SK-N-SH (cell line): ENCODE measurements at regions not wholly inside any gene's neighbourhood (a gene's known extent, or its start where the extent isn't known, plus 50 kb on each side); places are given as distances from the start of the nearest gene placed in this dataset.

ENCODE experiments used
- CTCF ChIA-PET: fragments of 300-600, 350-600 bp; formaldehyde crosslinking; extraction: SDS; loops from one replicate; lab custom pipeline; 2021; lab: Yijun Ruan, JAX
- POLR2A ChIA-PET: fragments of 350-600 bp; sonication (Branson Sonifier 250); formaldehyde crosslinking; extraction: SDS; loops from one replicate; lab custom pipeline; 2020; ENCODE audit warnings: antibody characterized with exemption, inconsistent platforms; lab: Yijun Ruan, JAX
- DNase-seq: peaks from one replicate; pipeline ENCODE4 v3.0.0; 2012
- H2AFZ ChIP-seq: fragments of 200-600 bp; sonication (generic); 2 replicates; pipeline ENCODE4 v1.8.1; 2016; ENCODE audit warnings: antibody characterized with exemption, mild to moderate bottlenecking, low read depth
- H3F3A ChIP-seq: fragments of 200-600 bp; sonication (generic); replicated peaks from 2 replicates; pipeline ENCODE3; 2016; ENCODE audit warnings: antibody characterized with exemption, mild to moderate bottlenecking; ENCODE audit not compliant: insufficient read depth
- H3K27ac ChIP-seq, 2 experiments: fragments of 200-500 bp in 1 of 2; fragments of 200-600 bp in 1 of 2; sonication (Bioruptor generic) in 1 of 2; sonication (generic), shearing (Covaris generic) in 1 of 2; 2 replicates each; pipeline versions ENCODE4 v1.5.1 to v1.6.1; 2014 to 2016; ENCODE audit warnings: low read depth in 2 of 2, inconsistent platforms in 1 of 2, low read length in 1 of 2, mild to moderate bottlenecking in 1 of 2, mixed read lengths in 1 of 2
- H3K27me3 ChIP-seq: fragments of 200-600 bp; sonication (generic), shearing (Covaris generic); 2 replicates; pipeline ENCODE4 v1.6.1; 2016; ENCODE audit warnings: mixed run types; ENCODE audit not compliant: insufficient read depth
- H3K36me3 ChIP-seq, 2 experiments: fragments of 200-500 bp in 1 of 2; fragments of 200-600 bp in 1 of 2; sonication (Bioruptor generic) in 1 of 2; sonication (generic) in 1 of 2; replicated peaks in 1 of 2; 2 replicates each; pipeline versions ENCODE3 to v1.5.1; 2014 to 2016; ENCODE audit warnings: low read length in 1 of 2, mild to moderate bottlenecking in 1 of 2; ENCODE audit not compliant: insufficient read depth in 2 of 2, control insufficient read depth in 1 of 2
- H3K4me1 ChIP-seq, 2 experiments: fragments of 200-500 bp in 1 of 2; fragments of 200-600 bp in 1 of 2; sonication (Bioruptor generic) in 1 of 2; sonication (generic), shearing (Covaris generic) in 1 of 2; 2 replicates each; pipeline versions ENCODE4 v1.5.1 to v1.6.1; 2014 to 2016; ENCODE audit warnings: low read depth in 1 of 2, low read length in 1 of 2, mixed run types in 1 of 2; ENCODE audit not compliant: insufficient read depth in 2 of 2, control insufficient read depth in 1 of 2
- H3K4me2 ChIP-seq: fragments of 200-600 bp; sonication (generic), shearing (Covaris generic); 2 replicates; pipeline ENCODE4 v1.6.1; 2017; ENCODE audit warnings: mixed run types
- H3K4me3 ChIP-seq, 2 experiments: fragments of 200-500 bp in 1 of 2; fragments of 200-600 bp in 1 of 2; sonication (Bioruptor generic) in 1 of 2; sonication (generic), shearing (Covaris generic) in 1 of 2; 2 replicates each; pipeline versions ENCODE4 v1.5.1 to v1.8.1; 2014 to 2016; ENCODE audit warnings: low read depth in 2 of 2, inconsistent platforms in 1 of 2, low read length in 1 of 2, mild to moderate bottlenecking in 1 of 2, mixed read lengths in 1 of 2, moderate library complexity in 1 of 2
- H3K79me2 ChIP-seq: fragments of 200-600 bp; sonication (generic); 2 replicates; pipeline ENCODE4 v1.8.1; 2017; ENCODE audit warnings: mild to moderate bottlenecking; ENCODE audit not compliant: insufficient read depth
- H3K9ac ChIP-seq: fragments of 200-600 bp; sonication (generic); 2 replicates; pipeline ENCODE4 v1.6.1; 2017; ENCODE audit warnings: mixed run types
- H3K9me2 ChIP-seq: fragments of 200-600 bp; sonication (generic); 2 replicates; pipeline ENCODE4 v1.6.1; 2017; ENCODE audit warnings: mixed run types
- H3K9me3 ChIP-seq: fragments of 200-600 bp; sonication (generic); 2 replicates; pipeline ENCODE4 v1.6.1; 2017; ENCODE audit warnings: mixed run types, mild to moderate bottlenecking, moderate library complexity
- H4K20me1 ChIP-seq: fragments of 200-600 bp; sonication (generic); 2 replicates; pipeline ENCODE4 v1.6.1; 2017; ENCODE audit warnings: mild to moderate bottlenecking, mixed run types; ENCODE audit not compliant: insufficient read depth
- CTCF ChIP-seq: fragments of 200-600 bp; sonication (generic); IDR thresholded peaks from 2 replicates; pipeline ENCODE4 v1.6.1; 2017; ENCODE audit warnings: antibody characterized with exemption, mild to moderate bottlenecking, moderate library complexity
- EP300 ChIP-seq, 2 experiments: IDR thresholded peaks; 2 replicates each; pipeline versions ENCODE4 v1.4.0 to v1.6.1; 2012; ENCODE audit warnings: borderline replicate concordance in 1 of 2, low read depth in 1 of 2, low read length in 1 of 2
- FOXJ3 ChIP-seq: sonication (generic); formaldehyde crosslinking; IDR thresholded peaks from 2 replicates; pipeline ENCODE4 v1.5.1; 2020; ENCODE audit warnings: mild to moderate bottlenecking, missing genetic modification reagents
- FOXM1 ChIP-seq: IDR thresholded peaks from 2 replicates; pipeline ENCODE4 v1.4.0; 2012; ENCODE audit warnings: low read depth, mild to moderate bottlenecking
- GABPA ChIP-seq: IDR thresholded peaks from 2 replicates; pipeline ENCODE4 v1.4.0; 2012; ENCODE audit warnings: low read depth, mild to moderate bottlenecking
- MEF2A ChIP-seq: IDR thresholded peaks from 2 replicates; pipeline ENCODE4 v1.4.0; 2012; ENCODE audit warnings: low read depth, borderline replicate concordance
- RAD21 ChIP-seq: IDR thresholded peaks from 2 replicates; pipeline ENCODE4 v1.6.1; 2012; ENCODE audit warnings: mild to moderate bottlenecking, low read length
- RCOR1 ChIP-seq: fragments of 150-350 bp; IDR thresholded peaks from 2 replicates; pipeline ENCODE4 v1.6.1; 2017; ENCODE audit warnings: antibody characterized with exemption, low read length
- REST ChIP-seq: IDR thresholded peaks from 2 replicates; pipeline ENCODE4 v1.6.1; 2012; ENCODE audit warnings: mild to moderate bottlenecking, low read depth, low read length, moderate library complexity
- RXRA ChIP-seq: IDR thresholded peaks from 2 replicates; pipeline ENCODE4 v1.4.0; 2012; ENCODE audit warnings: low read depth, mild to moderate bottlenecking, borderline replicate concordance
- SIN3A ChIP-seq: IDR thresholded peaks from 2 replicates; pipeline ENCODE4 v1.6.1; 2012; ENCODE audit warnings: low read depth, mild to moderate bottlenecking, low read length, moderate library complexity, borderline replicate concordance
- SMC3 ChIP-seq: IDR thresholded peaks from 2 replicates; pipeline ENCODE4 v1.6.1; 2012; ENCODE audit warnings: low read depth, low read length, improper control_type of control experiment
- YY1 ChIP-seq: IDR thresholded peaks from 2 replicates; pipeline ENCODE4 v1.4.0; 2012; ENCODE audit warnings: low read depth, mild to moderate bottlenecking
- ZBTB33 ChIP-seq: IDR thresholded peaks from 2 replicates; pipeline ENCODE4 v1.4.0; 2012; ENCODE audit warnings: low read depth, borderline replicate concordance
- WGBS: methylation state at CpG from one replicate; pipeline ENCODE4 v1.1.6; 2017; ENCODE audit warnings: low lambda C conversion rate; 5-methylcytosine and 5-hydroxymethylcytosine counted together

DNA sequence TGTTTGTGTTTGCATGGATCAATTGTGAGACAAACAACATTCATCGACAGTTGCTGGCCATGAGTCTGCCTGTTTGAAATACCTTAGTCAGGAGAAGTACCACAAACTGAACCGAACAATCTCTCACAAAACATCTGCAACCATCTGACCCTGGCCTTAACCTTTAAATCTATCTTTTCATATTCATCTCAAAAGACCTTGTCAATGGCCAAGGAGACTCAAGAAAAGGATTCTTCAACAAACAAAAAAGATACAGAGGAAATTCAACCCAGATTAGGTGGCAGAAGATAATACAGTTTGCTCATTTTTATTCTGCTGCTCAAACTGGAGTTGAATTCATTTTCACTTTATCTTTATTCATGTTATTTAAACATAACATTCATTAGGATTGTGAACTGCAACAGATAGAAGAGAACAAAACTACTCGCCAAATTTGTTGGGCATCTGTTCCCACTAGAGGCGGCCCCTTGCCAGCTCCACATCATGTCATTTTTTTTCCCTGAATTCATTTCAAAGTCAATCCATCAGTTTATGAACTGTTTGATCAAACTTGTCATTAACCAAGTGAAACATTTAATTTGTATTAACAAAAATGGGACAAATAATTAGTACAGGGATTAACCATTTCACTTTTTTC is 152.3 kb upstream of the OTX2 start:
- no peaks in the 10 kb centered on the region for H3F3A ChIP-seq
- no peaks in the 10 kb centered on the region for H3K4me1 ChIP-seq
- H3K27ac ChIP-seq = no peak overlapping the region
- 60% methylated on average over 4 of the region's 4 CpGs for WGBS
- ChIA-PET POLR2A (no interaction called here), CTCF (no interaction called here)
- TF ChIP-seq FOXM1 (no peak), SIN3A (no peak)
- H3K4me3 ChIP-seq = no peak overlapping the region
- H3K9me3 ChIP-seq = no peaks in the 10 kb centered on the region
- no peaks in the 10 kb centered on the region for H3K9me2 ChIP-seq
- no peaks in the 10 kb centered on the region for H3K27me3 ChIP-seq
- no peaks in the 10 kb centered on the region for H4K20me1 ChIP-seq
- DNase-seq = no peak
- no peak overlapping the region for H3K4me2 ChIP-seq
- H3K79me2 ChIP-seq = no peaks in the 10 kb centered on the region
- no peak overlapping the region for H2AFZ ChIP-seq
- H3K36me3 ChIP-seq = no peaks in the 10 kb centered on the region
- no peak overlapping the region for H3K9ac ChIP-seq

- Histone ChIP-seq H3K27me3 (no peaks in the 10 kb centered on the region), H3F3A (no peaks in the 10 kb centered on the region), H3K4me2 (no peak overlapping the region), H3K27ac (no peak overlapping the region), H4K20me1 (no peaks in the 10 kb centered on the region), H3K79me2 (no peaks in the 10 kb centered on the region), H3K4me3 (no peak overlapping the region), H2AFZ (no peak overlapping the region), H3K4me1 (no peaks in the 10 kb centered on the region), H3K9me3 (no peaks in the 10 kb centered on the region), H3K9me2 (no peaks in the 10 kb centered on the region), H3K9ac (no peak overlapping the region), H3K36me3 (no peaks in the 10 kb centered on the region)
- TF ChIP-seq ZBTB33 = no peak
- TF ChIP-seq SMC3 = no peak
- TF ChIP-seq GABPA = no peak
- TF ChIP-seq MEF2A = no peak
- TF ChIP-seq REST = no peak
- TF ChIP-seq RXRA = no peak
- TF ChIP-seq EP300 (IDR thresholded peaks at IDR 0.05; ENCODE audit: borderline replicate concordance in 1 of 2, low read depth in 1 of 2, low read length in 1 of 2) = no peak
- no peak for TF ChIP-seq RAD21
- no peak for TF ChIP-seq RCOR1
- no peak for TF ChIP-seq CTCF
- TF ChIP-seq FOXJ3 (CRISPR knock-in tag) = no peak
- no peak for TF ChIP-seq YY1
- CTCF ChIA-PET = no interaction called here
- POLR2A ChIA-PET = no interaction called here
- no peak for DNase-seq
Observed at GRCh38 chr14:56959869-56960268, 149.6 kb upstream of the OTX2 start.
